Cardiac septum (tissue), 1 donor: ENCODE measurements at regions not wholly inside any gene's neighbourhood (a gene's known extent, or its start where the extent isn't known, plus 50 kb on each side); places are given as distances from the start of the nearest gene placed in this dataset.
"Not testable (repeated sequence)": the region's sequence is repeated elsewhere in the genome, so short reads cannot be mapped to it uniquely, and the experiment has no call there.

ENCODE experiments used
- DNase-seq: peaks from one replicate; pipeline ENCODE4 v3.0.0-alpha.2; 2020; ENCODE audit warnings: low spot score
- intact Hi-C: fragments of 100-400 bp; cut with DNase I; formaldehyde crosslinking; loops from one replicate; pipeline ENCODE4 v1.14.0; 2022
- donor health status: DM: no; HTN: no; CAD: no.

DNA sequence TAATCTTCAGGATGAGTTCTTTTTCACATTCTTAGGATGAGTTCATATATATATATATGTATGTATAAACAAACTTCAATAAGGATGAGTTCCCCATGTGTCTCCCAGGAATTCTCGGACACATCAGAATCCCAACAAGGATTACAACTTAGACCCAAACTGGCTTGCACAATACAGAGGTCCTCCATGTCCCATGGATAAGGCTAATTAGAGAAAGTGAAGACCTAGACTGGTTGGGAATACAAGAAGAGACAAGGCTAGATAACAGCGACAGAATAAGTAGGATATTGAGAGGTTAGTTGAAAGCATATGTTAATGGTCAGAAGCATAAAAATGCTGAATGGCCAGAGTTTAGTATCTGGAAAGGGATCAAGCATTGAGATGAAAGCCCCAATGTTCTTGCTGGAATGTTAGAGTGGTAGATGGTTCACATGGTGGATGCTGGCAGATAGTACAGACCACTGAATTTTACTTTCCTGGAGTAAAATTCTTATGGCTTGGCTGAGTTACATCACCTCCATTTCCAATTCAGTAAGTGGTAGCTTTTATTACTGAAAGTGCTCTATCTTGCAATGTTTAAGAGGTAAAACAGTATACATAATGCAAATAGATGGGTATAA is 154.9 kb upstream of the EPHA4 start:
- intact Hi-C loops: no loop called here
- no peak for DNase-seq

DNA sequence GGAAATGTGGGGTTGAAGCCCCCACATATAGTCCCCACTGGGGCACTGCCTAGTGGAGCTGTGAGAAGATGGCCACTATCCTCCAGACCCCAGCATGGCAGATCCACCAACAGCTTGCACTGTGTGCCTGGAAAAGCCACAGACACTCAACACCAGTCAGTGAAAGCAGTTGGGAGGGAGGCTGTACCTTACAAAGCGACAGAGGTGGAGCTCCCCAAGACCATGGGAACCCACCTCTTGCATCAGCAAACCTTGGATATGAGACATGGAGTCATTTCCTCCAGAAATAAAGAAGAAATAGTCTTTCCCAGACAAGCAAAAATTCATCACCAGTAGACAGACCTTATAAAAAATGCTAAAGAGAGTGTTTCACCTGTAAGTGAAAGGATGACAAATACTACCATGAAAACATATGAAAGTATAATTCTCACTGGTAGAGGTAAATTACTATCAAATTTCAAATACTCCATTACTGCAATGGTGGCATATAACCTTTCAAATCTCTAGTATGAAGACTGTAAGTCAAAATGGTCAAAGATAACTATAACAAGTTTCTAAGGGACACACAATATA is 152.6 kb upstream of the EPHA4 start:
- intact Hi-C loops: no loop called here
- no peak for DNase-seq

DNA sequence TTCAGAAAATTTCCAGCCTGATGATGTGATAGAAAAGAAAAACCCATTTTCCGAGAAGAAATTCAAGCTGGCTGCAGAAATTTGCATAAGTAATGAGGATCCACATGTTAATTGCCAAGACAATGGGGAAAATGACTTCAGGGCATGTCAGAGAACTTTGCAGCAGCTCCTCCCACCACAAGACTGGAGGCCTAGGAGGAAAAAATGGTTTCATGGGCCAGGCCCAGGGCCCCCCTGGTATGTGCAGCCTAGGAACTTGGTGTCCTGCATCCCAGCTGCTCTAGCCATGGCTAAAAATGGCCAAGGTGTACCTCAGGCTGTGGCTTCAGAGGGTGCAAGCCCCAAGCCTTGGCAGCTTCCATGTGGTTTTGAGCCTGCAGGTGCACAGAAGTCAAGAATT is 152.0 kb upstream of the EPHA4 start:
- DNase-seq, intact Hi-C loops: not testable (repeated sequence)

DNA sequence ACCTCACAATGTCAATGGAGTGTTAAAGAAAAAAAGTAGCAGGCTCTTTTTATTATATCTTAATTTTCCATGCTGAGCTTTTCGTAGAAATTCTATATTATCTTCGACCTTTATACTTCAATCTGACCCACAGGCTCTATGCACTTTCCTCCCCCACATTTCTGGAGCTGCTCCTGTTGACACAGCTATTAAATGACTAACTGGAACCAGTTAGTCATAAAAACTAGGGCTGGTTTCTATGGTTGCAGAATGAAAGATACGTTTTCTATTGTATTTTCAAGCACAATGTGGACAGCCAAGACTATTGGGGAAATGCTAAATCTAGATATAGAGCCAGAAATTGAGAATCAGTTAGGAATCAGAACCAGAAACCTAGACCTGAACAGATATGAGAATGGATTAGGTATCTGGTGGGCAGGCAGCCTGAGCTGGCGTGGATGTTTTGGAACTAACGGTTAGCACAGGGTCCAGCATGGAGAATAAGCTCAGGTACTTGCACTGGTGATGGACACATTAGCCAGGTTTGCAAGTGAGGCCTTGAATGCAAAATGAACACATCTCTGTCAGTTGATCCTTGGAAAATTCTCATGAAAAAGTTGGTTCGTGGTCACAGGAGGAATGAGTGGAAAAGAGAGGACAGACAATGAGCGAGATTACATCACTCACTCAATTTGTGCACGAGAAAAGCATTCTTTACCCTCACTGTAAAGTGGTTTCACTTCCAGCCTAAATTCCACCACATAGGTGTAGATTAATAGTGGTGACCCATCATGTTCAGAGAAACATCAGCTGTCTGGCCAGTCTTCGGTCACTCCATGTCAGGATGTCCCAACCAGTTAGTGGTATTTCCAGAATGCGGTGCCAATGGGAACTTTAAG is 144.6 kb upstream of the EPHA4 start:
- DNase-seq: no peak
- intact Hi-C loops: no loop called here

DNA sequence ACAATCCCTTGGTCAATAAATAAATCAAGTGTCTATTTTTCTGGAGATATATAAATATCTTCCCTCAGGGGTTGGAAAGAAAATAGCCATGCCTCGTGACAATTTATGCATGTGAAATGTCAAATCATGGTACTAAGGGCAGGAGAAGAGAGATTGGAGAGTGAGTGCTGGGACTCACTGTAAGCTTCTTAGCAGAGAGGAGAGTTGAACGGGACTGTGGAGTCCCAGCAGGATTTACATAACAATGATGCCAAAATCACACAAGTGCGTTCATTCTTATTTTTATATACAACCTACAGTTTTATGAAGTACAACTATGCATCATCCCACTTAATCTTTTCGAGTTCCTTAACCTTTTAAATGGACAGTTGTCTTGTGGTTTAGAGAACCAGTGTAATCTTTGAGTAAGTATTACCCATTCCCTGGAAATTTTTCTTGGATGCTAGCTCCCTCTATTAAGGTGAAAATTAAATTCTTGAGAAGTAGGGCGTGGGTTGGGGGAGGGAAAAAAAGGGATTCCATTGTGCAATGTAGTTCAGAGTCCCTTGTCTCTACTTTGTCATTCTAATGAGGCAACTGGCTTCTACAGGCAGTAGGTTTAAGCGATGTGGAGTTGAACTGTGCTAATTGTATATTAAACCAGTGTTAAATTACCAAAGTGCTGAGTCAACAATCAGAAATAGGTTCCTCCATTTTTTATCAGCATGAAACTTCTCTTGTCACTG is 143.6 kb upstream of the EPHA4 start:
- intact Hi-C loops: no loop called here
- DNase-seq: no peak

DNA sequence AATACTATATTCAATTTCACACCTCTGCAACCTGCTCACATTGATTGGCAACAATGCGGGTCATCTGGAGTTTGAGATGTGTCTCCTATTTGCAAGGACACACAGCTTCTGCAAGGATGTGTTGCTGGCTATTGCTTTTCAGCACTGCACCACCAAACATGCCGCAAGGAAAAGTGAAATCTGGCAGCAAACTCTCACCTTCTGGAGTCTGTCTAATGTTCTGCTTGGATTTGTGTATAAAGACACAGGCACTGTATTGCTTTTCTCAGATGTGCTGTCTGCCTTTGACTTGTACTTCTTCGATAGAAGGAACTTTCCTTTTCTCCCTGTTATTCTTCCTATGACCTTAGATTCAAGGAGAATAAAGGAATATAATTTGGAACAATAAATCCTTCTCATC is 138.6 kb upstream of the EPHA4 start:
- DNase-seq: no peak
- intact Hi-C loops: no loop called here

DNA sequence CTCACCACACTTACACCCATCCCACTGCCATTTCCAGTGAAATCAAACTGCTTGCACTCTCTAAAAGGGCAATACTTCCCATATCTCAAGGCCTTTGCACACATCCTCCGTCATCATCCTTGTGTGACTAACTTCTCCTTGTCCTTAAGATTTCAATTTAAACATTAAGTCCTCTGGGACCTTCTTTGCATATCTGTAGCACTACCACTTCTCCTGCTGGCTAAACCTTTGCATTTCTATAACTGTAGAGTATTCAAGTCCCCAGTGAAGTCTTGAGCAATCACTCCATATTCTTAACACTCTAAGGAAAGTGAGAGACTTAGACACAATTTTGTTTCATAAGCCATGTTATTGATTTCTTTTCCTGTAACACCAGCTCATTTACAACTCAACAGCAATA is 136.8 kb upstream of the EPHA4 start:
- DNase-seq: no peak
- intact Hi-C loops: no loop called here

DNA sequence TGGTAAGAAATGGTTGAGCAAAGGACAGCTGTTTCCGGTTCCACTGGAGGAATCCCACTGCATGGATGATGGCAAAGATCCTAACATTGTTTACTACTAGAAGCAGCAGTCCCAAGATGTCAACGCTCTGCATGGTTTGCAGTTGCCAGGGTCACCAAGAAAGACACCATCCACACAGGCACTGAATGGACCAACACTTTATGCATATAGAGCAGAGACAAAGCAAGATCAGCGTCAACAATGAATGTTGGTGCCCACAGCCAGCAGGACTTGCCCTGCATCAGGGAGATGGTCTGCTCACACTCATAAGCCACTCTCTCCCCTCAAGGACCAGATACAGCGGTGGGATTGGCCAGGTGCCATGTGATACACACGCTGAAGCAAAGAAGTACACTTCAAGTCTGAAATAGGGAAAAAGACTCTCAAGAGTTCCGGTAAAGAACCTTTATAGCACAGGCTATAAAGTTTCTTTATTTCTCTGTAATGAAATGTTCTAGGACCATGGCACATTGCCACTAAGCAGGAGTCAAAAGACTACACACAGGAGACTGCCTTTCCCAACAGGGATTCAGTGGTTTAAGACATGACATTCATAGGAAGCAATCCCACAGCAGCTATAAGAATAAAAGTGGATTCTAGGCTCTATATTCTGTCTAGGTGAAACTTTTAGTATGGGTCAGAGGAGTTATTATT is 133.2 kb upstream of the EPHA4 start:
- intact Hi-C loops: no loop called here
- no peak for DNase-seq

DNA sequence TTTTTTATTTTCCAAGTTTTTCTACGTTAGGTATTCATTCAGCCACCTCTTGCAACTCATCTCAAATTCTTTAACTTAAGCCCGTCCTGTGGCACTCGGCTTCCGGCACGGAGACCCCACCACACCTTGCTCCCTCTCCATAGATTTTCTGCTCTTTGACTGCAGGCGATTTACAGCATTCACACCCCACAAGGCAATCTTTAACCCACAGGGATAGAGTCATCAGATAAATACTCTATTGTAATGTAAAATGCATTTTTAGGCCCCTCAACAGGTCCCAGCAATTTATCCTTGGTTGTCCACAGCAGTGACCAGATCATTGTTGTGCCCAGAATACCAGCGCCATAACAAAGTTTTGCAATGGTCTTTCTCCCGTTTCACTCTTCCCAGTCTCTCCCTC is 132.3 kb upstream of the EPHA4 start:
- DNase-seq: no peak
- intact Hi-C loops: no loop called here

DNA sequence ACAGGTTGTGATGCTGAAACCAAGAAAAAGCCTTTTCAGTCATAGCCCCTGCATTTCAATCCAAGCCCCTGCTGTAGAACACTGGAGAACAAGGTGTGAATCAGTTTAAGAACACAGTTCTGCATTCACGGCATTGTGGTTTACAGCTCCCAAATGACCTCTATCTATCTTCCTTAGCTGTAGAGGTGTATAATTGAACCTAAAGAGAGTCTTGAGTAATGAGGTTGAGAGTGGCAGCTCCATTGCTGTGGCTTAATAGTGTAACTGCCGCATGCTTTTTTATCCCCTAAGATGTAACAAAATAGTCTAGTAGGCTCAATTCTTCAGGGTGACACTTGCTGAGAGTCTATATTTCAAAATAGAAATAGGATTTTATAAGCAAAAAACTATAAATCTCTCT is 121.3 kb upstream of the EPHA4 start:
- DNase-seq: no peak
- intact Hi-C loops: no loop called here

DNA sequence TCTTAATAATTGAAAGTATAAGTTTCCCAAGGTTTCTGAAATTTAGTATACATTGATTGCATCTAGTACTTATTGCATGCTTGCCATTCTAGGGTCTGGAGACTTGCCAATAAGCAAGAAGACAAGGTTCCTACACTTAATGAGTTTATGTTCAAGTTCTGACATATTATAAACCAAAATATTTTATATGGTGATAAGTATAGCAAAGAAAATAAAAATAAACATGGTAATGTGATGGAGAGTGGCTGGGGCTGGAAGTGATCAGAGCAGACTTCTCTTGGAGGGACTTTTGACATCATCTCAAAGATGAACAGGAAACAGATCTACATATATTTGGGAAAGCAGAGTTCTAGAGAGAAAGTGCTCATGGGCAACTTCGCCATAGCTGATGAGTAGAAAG is 119.5 kb upstream of the EPHA4 start:
- no peak for DNase-seq
- intact Hi-C loops: no loop called here

DNA sequence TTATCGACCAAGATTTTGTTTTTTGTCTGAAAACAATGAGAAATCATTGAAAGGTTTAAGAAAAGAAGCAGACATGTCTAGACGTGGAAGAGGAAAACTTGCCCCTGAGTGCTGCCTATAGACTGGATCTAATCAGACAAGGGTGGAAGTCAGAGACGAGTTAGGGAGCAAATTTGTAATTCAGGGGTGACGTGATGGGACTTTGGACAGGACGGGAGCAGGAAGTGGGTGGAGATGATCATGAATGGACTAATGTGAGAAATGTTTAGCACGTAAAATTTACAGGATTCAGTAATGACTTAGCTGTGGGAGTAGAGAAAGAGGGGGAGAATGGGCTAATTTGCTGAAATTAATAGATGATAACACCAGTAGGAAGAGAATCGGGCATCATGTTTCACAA is 117.0 kb upstream of the EPHA4 start:
- DNase-seq: no peak

DNA sequence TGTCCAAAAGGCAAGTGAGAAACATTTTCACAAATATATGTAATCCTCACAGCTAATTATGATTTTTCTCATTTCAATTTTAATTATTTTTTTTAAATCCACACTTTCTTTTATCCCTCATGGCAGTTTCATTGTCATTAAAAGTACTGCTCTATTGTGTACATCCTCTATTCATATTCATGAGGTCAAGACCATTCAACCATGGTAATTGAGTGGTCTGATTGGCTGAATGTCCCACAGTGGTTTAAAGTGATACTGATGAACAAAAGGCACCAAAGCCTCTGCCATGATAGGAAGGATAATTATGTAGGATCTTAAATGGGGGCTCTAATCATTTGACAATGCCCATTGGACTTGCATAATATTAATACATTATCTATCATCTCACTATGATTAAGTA is 108.4 kb upstream of the EPHA4 start:
- intact Hi-C loops: no loop called here
- no peak for DNase-seq

More for the DNA sequence above, 117.0 kb upstream of the EPHA4 start:
- intact Hi-C loops: no loop called here

DNA sequence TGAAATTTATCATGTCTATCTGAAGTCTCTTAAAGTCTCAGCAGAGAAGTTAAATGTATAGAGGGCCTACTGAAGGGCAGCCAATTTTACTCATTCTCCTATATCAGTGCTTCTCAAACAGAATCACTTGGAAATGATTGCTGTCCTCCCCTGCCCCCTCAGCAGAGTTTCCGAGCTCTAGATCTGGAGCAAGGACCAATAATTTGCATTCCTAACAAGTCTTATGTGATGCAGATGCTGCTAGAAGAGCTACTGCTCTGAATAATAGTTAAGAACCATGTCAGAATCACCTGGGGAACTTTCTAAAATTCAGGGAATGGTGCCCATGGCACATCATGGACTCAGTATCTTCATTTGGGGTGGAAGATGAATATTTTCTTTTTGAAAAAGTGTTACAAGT is 105.6 kb upstream of the EPHA4 start:
- intact Hi-C loops: no loop called here
- DNase-seq: no peak

DNA sequence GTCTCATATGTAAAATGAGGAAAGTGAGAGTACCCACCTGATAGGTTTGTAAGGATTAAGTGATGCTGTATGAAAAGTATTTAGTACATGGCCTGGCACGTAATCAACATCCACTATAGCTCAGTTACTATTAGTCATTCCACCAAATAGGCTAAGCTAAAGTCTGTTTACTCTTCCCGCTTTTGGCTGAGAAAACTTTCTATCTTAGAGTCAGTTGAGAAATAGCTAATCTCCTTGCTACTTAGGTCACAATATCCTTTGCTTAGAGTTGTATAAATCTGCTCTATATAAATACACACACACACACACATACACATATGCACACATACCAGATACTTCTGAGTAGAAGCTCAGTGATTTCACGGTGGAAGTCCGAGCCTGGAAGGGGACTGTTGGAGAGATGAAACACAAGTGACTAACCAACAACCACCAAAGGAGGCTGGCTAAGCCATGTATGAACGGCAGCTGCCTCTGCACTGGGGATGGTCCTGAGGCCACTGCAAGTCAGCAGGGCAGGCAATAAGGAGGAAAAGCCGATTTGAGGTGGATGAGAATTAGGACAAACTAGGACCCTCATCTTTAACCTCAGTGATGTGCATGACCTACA is 104.6 kb upstream of the EPHA4 start:
- intact Hi-C loops: no loop called here
- no peak for DNase-seq

DNA sequence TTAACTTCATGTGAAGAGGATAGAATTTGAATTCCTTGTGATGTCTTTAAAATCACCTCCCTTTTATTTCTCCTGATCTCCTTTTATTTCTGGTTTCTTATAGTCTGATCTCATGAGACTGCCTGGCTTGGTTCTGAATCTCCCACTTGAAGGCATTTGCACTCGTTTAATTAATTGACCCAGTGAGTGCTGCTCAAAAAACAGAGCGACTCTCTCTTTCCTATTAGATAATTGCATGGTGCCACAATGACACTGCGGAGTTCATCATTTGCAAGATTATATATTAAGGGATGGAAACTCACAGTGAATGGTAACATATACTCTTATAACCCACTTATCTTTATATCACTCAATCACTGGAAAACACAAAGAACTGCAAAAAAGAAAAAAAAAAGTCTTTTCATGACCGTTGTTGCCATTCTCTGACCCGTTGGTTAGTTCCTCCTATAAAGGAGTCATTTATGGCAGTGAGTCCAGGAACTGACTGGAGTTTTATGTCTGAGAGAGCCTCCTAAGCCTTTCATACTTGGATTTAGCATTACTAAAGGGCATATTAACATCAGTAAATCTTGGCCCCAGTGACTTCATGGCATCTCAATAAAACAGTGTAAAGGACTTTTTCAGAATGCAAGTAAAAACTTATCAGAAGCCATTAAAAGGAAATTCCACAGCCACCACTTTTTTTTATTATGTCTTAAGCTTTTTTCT is 103.3 kb upstream of the EPHA4 start:
- no peak for DNase-seq
- intact Hi-C loops: no loop called here

DNA sequence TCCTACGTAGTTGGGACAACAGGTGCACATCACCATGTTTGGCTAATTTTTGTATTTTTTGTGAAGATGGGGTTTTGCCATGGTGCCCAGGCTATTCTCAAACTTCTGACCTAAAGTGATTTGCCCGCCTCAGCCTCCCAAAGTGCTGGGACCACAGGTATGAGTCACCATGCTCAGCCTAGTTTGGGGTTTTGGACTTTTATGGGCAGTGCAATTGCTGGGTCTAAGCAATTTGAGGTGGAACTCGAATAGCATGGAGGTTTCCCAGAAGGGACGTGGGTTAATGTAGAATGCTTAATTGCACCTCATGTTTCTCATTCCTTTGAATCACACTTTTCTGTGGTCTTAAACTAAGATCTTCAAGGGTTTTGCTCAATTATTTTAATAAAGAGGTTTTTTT is 102.3 kb upstream of the EPHA4 start:
- intact Hi-C loops: no loop called here
- no peak for DNase-seq

DNA sequence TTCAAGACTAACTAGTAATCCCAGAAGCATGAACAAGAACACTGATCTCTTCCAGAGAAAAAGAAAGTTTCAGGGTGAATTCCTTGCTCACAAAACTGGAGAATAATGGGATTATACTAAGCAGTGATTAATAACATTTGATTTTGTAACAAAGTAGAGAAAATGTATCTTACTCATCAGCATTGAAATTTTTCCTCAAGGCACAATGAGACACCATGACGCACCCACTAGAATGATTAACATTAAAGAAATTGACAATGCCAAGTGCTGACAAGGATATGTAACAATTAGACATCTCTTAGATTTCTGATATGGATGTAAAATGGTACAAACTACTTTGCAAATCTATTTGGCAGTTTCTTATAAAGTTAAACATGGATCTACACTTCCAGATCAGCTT is 101.1 kb upstream of the EPHA4 start:
- DNase-seq: no peak
- intact Hi-C loops: no loop called here

DNA sequence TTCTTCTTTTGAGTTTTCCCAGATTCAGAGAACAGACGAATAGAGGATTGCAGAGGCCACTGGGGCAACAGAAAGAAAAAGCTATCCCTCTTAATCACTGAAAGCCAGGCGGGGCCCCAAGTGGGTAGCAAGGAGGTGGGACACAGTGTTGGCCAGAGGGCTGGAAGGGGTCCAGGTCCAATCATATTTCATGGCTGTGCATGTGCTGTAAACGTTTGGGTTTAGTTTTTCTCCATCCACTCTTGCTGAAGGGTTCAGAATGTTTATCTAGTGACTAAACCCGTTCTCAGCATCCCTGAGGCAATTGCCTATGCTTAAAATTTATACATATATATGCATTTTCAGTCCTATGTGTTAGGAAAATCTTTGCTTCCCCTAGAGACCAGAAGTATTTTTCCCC is 99.4 kb upstream of the EPHA4 start:
- intact Hi-C loops: no loop called here

More for the DNA sequence above, 99.4 kb upstream of the EPHA4 start:
- no peak for DNase-seq
